NB4 (cell line): ENCODE measurements at regions not wholly inside any gene's neighbourhood (a gene's known extent, or its start where the extent isn't known, plus 50 kb on each side); places are given as distances from the start of the nearest gene placed in this dataset.

Experiments used
- CTCF ChIP-seq: IDR thresholded peaks from one replicate; pipeline ENCODE4 v1.5.1; 2012; ENCODE audit warnings: low read depth, low read length
- MAX ChIP-seq: IDR thresholded peaks from 2 replicates; pipeline ENCODE4 v1.6.1; 2011; ENCODE audit warnings: low read depth, low read length
- MYC ChIP-seq: IDR thresholded peaks from 2 replicates; pipeline ENCODE4 v1.6.1; 2011; ENCODE audit warnings: low read depth, low read length
- POLR2A ChIP-seq: IDR thresholded peaks from 2 replicates; pipeline ENCODE4 v1.6.1; 2011; ENCODE audit warnings: mild to moderate bottlenecking; ENCODE audit not compliant: insufficient read length; ENCODE audit errors: extremely low read depth

DNA sequence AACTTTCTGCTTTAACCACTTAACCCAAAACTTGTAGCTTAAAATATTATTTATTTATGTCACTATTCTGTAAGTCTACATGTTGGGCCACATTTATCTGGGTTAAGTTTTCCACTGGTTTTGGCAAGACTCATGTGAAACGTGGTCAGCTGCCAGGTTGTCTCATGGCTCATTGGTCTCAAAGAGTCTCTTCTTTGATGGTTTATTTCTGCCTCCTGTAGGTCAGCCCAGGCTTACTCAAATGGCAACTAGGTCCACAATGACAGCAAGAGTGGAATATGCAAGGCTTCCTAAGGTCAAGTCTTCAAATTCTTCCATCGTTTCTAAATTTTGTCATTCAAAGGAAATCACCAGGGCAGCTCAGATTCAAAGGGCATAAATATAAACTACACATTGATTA, 828.7 kb downstream of the PCDH7 start:
- TF ChIP-seq POLR2A = no peak
- no peak for TF ChIP-seq CTCF
- TF ChIP-seq MYC = no peak
- TF ChIP-seq MAX = no peak
